GM21576 (cell line): ENCODE measurements at regions not wholly inside any gene's neighbourhood (a gene's known extent, or its start where the extent isn't known, plus 50 kb on each side); places are given as distances from the start of the nearest gene placed in this dataset.
"Not testable (repeated sequence)": the region's sequence is repeated elsewhere in the genome, so short reads cannot be mapped to it uniquely, and the experiment has no call there.

ENCODE experiments used
- ATAC-seq: cut with Tn5 transposase; IDR thresholded peaks from one replicate; pipeline ENCODE4 v1.9.1; 2021; ENCODE audit warnings: mild to moderate bottlenecking, moderate library complexity; ENCODE audit not compliant: unreplicated experiment

- ATAC-seq: no peak
Measured at GRCh38 chr18:55763298-55763697, 175.3 kb upstream of the TCF4 start.

GRCh38 chr18:55762424-55762823 is 174.4 kb upstream of the TCF4 start:
- ATAC-seq: no peak

DNA sequence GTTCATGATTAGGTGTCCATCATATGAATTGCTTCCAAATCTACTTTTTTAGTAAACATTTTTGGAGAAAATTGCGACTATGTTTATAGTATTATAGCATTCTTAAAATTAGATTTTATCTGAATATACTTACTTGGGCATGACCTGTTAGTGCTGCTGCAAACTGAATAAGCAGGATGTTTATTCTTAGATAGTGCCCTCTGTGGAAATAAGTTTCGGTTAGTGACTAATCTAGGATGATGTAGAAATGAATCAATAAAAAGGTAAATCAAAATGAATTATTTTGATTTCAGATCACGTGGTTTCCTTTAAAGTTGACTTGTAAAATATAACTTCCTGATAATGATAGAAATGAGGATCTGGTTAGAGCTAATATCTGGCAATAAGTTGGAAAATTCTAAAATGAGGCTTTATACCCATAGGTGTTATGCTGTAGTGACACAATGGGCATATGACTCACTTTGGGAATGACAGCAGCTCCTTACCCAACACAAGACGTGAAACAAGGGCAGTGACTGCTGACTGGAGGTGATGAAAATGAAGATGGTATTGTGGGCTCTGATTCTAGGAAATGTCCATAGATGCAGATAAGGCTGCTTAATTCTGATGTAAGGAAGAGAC is 165.8 kb upstream of the TCF4 start:
- ATAC-seq: no peak

DNA sequence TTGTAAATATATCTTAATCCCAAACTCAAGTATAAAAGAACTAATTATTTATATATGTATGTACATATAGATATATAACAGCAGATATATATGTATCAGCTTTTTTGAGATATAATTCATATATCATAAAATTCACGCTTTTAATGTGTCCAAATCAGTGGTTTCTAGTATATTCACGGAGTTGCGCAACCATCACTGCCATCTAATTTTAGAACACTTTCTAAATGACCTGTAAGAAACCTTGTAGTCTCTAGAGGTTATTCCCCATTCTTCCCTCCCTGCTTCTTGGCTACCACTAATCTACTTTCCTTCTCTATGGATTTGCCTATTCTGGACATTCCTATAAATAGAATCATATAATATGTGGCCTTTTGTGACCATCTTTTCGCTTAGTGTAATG is 163.5 kb upstream of the TCF4 start:
- no peak for ATAC-seq

GRCh38 chr18:55748227-55748738 is 160.3 kb upstream of the TCF4 start:
- ATAC-seq: no peak

- ATAC-seq: no peak
Measured at GRCh38 chr18:55744206-55744605, 156.2 kb upstream of the TCF4 start.

DNA sequence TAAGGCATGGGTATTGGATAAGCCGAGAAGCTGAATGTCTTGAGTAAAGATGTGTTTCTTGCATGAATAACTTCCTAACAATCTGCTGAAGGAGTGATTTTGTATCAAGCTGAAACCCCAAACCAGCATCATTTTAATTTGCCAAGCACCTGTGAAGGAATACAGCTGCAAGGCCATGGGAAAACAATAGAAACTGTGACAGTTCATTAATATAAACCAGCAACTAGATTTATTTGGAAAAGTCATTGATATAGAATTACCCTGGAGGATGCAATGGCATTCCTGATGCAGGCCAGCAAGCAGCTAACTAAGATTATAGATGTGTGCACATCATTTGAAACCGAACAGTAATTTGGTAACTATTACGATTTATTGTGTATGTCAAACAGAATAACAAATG is 155.7 kb upstream of the TCF4 start:
- ATAC-seq: no peak

DNA sequence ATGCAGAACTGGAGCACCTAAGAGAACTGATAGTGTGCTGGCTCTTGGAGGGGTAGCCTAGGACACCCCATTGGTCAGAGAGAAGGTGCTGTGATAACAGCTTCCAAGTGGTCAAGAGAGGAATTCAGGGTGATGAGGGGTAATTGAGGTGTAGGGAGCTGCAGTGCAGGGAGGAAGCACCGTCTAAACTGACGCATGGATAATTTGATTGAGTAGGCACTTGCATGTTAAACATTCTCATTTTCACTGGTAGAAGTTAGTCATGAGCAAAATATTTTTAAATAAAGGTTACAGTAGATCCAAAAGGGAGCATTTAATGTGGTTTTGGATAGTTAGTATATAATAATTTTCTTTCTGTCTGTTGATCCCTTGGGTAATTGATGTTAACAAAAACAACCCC is 155.1 kb upstream of the TCF4 start:
- ATAC-seq: no peak

DNA sequence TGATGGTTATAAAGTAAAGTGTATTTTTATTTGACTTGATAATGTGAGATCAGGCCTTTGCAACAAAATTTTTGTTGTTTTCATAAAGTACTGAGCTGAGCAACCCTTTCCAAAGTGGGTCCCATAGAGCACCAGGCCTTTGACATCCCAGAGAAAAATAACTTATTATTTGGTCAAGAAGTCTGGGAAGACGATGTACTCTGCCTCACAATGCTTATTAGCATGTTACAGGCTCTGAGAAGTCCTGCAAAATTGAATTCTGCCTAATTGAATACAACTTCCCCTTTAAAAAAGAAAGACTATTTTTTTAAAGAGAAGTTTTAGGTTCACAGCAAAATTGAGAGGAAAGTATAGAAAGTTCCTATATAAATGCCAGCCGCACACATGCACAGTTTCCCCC is 151.5 kb upstream of the TCF4 start:
- ATAC-seq: no peak

- no peak for ATAC-seq
Measured at GRCh38 chr18:55738483-55739114, 150.6 kb upstream of the TCF4 start.

DNA sequence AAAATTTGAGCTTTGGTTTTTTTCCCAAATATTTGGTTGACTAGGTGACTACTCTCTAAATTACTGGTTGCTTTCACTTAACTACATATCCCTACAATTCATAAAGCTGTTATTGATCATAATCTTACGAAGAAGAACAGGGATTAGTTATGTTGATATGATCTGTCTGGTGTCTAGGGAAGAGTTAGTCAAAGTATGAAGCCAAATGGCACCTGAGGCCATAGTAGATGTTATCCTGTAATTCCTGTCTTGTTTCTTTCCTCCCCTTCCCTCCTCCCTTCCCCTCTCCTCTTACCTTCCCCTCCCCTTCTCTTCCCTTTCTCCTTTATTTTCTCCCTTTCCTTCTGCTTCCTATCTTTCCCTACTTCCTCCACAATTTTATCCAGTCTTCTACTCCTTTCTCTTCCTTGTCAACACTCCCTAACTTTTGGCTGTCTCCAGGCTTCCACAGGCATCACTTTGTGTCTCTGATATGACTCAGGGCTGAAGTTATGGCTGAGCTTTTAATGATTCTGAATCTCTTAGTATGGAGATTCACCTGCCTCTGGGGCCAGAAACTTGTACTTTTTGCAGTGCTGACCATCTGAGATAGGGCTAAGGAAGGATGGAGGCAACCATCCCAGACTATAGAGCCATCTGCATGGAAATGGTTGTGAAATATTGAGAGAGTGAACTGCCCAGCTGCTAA is 149.9 kb upstream of the TCF4 start:
- ATAC-seq: no peak

DNA sequence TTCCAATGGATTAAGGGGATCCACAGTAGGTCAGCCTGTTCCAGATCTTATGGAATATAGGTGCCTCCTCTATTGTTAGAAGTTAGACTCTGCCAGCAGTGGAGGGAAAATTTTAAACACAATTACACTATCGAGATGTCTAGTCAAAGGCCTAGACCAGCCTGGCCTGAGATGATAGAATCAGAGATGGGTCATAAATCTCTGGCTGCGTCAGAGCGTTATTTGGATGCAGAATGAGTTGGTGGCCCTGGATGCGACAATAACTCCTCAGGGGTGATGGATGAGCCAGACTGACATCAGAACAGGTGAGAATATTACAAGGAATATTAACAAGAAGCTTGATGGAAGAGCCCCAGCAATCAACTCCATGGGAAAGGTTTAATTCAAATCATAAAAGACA is 149.3 kb upstream of the TCF4 start:
- no peak for ATAC-seq

GRCh38 chr18:55735969-55736368 is 148.0 kb upstream of the TCF4 start:
- ATAC-seq: no peak

DNA sequence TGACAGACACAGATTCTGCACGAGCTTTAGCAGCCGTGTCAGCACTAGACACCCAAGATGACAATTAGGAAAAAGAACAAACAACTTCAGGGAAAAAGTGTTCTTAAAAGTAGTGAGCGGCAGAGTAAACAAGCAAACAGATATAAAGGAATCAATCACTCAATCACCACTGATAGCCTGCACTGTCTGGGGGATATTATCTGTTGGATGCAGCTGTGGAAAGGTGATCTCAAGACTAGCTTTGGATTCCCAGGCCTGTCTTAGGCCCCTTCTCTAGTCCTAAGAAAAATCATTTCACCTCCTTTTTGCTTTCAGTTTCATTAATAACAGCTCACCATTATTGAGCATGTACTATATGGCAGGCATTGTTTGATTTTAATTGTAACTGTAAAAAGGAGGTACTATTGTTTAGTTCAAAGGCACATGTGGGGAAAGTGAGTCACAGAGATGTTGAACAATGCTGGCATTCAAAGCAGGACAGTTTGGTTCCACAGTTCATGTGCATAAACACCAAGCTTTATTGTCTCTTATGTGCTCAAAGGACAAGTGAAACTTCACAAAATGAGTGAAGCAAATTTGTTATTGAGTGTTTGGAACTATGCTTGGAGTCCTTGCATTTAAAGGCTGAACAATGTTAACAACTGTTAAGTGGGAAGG is 147.3 kb upstream of the TCF4 start:
- no peak for ATAC-seq

- no peak for ATAC-seq
Measured at GRCh38 chr18:55732227-55733106, 144.5 kb upstream of the TCF4 start.

DNA sequence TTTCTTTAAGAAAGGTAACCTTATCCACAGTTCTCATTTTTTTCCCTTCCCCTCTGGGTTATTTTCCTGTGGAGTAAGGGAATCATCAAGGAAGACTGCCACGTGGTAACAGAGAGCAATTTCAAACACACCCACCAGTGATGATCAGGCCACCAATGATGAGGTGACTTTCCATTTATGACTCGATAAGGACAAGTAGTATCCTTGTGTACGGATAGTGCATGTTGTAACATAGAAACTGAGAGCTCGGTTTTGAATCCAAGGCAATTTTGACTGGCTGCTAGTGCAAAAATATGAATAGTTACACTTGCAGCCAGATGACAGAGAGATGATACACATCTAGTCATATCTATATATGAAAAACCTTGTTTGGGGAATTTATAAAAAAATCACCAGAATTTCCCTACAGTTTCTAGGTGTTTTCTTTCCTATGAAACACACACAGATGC is 143.6 kb upstream of the TCF4 start:
- no peak for ATAC-seq

GRCh38 chr18:55721006-55721405 is 133.0 kb upstream of the TCF4 start:
- not testable (repeated sequence) for ATAC-seq

DNA sequence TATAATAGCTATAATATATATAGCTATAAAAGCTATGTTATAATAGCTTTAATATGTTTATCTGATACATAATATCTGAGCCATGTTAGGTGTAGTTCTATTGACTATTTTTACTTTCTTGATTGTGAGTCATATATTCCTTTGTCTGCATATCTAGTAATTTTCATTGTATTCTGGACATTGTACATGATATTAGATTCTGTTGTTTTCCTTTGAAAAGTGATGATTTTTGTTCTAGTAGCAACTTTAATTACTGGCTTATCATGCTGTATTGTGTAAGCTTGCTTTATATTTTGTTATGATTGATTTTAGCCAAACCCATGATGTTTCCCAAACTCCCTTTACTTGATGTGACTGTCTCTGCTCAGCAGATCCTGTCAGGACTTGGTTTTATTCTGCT is 125.7 kb upstream of the TCF4 start:
- no peak for ATAC-seq

DNA sequence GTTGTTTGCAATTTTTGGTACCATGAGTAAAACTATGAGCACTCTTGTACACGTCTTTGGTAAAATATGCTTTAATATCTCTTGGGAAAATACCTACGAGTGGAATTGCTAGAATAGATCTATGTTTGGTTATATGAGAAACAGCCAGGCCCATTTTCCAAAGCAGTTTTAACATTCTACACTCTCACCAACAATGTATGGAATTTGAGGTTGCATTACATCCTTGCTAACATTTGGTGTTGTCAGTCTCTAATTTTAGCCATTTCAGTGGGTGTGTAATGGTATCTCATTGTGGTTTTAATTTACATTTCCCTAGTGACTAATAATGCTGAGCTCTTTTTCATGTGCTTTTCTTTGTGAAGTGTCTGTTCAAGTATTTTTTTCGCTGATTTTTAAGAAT is 118.9 kb upstream of the TCF4 start:
- ATAC-seq: no peak

DNA sequence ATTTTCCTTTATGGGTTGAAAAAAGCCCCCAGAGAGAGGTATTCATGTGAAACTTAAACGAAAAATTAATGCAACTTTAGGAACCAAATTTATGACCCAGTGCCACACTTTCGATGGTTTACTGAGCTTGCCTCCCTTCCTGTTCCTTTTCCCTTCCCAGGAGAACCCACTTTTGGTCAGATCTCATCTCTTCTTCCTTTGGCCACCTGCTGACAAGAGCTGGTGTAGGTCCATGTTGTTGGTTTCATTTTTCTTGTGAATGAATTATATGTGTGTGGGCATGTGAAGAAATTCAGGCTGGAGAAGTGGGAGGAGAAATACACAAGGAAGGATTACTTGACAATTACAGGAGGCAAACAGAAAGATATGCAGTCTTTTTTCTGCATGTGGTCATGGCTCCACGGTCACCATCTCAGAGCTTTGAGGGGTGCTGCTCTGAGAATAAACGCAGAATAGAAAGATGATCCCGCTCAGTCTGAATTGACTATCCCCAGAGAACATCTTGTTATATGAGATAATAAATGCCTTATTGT is 111.3 kb upstream of the TCF4 start:
- ATAC-seq: no peak
